C4-2B (cell line): ENCODE measurements at regions not wholly inside any gene's neighbourhood (a gene's known extent, or its start where the extent isn't known, plus 50 kb on each side); places are given as distances from the start of the nearest gene placed in this dataset.

Experiments
- H3K27ac ChIP-seq: fragments of 450-650 bp; 2 replicates; pipeline ENCODE4 v1.5.1; 2017
- ZFX ChIP-seq: fragments of 450-650 bp; IDR thresholded peaks from 2 replicates; pipeline ENCODE4 v1.6.1; 2017
- TF ChIP-seq, protein P1 (sequence below): fragments of 450-650 bp; conservative IDR thresholded peaks from 2 replicates; pipeline ENCODE4 v1.5.1; 2017; ENCODE audit warnings: mild to moderate bottlenecking

DNA sequence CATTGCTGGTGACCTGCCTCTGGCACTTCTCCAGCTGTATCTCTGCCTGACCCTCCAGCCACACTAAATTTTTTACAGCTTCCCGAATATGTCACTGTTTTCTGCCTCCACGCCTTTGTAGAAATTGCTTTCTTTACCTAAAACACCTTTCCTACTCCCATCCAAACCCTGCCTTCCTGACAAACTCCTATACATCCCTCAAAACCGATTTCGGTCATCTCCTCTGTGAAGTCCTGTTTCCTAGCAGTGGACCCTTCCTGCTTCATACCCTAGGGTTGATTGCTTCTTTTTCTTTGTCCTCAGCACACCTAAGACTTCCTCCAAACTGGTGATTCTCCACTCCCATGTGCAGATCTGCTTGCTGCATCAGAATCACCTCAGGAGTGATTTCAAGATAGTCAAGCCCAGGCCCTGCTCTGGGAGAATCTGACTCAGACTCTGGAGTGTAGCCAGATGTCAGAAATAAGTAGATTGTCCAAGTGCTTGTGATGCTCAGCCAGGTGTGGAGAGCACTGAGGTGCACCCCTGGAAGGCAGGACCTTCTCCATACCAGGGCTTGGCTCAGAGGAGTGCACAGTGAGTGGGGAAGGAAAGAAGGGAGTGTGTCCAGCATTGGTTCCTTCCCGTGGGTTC lies 184.2 kb downstream of the COPRS start:
- H3K27ac ChIP-seq: no peak overlapping the region
- TF ChIP-seq, protein P1, sequence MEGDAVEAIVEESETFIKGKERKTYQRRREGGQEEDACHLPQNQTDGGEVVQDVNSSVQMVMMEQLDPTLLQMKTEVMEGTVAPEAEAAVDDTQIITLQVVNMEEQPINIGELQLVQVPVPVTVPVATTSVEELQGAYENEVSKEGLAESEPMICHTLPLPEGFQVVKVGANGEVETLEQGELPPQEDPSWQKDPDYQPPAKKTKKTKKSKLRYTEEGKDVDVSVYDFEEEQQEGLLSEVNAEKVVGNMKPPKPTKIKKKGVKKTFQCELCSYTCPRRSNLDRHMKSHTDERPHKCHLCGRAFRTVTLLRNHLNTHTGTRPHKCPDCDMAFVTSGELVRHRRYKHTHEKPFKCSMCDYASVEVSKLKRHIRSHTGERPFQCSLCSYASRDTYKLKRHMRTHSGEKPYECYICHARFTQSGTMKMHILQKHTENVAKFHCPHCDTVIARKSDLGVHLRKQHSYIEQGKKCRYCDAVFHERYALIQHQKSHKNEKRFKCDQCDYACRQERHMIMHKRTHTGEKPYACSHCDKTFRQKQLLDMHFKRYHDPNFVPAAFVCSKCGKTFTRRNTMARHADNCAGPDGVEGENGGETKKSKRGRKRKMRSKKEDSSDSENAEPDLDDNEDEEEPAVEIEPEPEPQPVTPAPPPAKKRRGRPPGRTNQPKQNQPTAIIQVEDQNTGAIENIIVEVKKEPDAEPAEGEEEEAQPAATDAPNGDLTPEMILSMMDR: no peak
- TF ChIP-seq ZFX: no peak

DNA sequence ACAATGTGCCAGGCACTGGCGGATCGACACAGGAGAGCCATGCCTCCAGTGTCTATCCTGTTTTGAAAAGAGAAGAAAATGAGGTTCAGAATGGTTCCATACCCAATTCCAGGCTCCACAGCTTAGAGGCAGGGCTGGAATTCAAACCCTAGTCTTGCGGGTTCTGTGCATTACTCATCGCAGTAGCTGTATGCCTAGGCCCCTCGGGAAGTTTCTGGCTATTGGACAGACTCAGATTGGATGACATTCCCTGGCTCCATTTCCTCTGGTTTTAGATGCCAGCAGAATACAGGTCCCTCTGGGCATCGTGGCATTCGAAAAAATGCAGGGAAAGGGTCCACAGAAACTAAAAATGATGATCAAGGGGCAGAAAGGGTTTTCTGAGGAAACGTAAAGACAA lies 184.7 kb downstream of the COPRS start:
- no peak overlapping the region for H3K27ac ChIP-seq
- no peak for TF ChIP-seq ZFX
- TF ChIP-seq, protein P1: no peak

DNA sequence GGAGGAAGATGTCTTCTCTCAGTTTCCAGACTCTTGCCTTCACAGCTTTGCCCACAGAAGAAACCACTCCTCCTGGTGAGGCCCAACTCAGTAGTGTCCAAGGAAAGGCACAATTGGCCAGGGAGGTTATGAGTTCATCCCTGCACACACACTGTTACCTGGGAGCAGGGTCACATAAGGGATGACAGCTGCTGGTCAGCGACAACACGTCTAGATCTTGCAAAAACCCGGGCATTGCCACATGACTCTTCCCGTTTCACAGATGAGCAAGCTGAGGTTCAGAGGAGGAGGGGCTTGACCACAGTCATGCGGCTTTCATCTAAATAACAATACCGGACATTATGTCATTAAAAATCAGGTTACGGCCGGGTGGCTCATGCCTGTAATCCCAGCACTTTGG lies 186.0 kb downstream of the COPRS start:
- no peak overlapping the region for H3K27ac ChIP-seq
- TF ChIP-seq, protein P1: no peak
- no peak for TF ChIP-seq ZFX

DNA sequence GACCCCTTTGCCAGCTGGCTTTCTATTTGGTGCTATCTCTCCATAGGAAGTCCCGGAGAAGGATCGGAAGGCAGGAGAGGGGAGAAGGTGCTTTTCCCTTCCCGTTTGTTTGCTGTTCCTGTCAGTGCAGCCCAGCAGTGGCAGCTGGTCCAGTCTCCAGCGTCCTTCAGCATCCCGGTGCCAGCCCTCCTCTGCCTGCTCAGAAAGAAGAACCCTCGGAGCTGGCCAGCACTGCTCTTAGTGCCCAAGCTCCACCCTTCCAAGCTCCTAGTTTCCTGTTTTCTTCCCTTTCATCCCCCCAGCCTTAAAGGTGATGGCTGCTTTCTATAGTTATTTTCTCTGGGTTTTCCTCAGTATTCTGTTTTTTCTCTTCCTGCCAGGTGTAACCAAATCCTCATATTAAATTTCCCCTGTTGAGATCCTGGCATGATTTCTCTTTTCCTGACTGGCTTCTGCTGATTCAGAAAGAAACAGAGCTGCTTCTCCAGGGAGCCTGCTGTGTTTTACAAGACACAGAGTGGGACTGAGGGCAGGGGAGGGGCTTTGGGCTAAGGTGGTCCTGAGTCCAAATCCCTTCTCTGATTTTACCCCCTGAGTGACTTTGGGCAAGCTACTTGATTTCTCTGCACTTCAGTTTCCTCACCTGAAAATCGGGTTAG lies 186.8 kb downstream of the COPRS start:
- TF ChIP-seq, protein P1: no peak
- no peak for TF ChIP-seq ZFX
- H3K27ac ChIP-seq: no peak overlapping the region

DNA sequence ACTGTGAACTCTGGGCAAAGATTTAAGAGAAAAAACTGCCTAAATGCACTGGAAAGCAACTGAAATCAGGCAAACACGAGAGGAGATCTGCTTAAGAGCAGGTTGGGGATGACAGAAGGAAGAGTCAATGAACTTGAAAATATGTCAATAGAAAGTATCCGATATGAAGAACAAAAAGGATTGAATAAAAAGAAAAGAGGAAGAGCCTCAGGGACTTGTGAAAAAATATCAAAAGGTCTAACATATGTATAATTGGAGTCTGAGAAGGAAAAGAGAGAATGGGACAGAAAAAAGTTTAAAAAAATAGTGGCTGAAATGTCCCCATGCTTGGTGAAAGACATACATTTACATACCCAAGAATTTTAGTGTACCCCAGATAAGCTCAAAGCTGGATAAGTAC lies 195.5 kb downstream of the COPRS start:
- no peak overlapping the region for H3K27ac ChIP-seq

DNA sequence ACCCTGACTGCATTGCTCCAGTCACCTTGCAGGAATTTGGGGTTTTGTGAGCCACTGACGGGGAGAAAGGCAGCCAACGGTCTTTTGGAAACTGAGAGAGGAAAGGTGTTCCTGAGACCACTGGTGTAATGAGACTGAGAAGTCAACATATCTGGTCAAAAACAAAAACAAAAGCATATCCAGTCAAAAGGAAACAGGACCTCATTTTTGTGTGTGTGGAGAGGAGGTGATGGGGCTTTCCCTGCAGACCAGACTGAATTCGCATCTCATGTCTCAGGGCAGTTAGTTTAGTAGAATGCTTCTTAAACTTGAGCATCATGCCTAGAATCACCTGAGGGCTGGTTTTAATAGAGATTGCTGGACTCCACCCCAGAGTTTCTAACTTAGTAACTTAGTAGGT lies 198.4 kb downstream of the COPRS start:
- no peak for TF ChIP-seq ZFX
- TF ChIP-seq, protein P1: no peak
- H3K27ac ChIP-seq: no peak overlapping the region

More for the DNA sequence above, 195.5 kb downstream of the COPRS start:
- TF ChIP-seq ZFX: no peak

DNA sequence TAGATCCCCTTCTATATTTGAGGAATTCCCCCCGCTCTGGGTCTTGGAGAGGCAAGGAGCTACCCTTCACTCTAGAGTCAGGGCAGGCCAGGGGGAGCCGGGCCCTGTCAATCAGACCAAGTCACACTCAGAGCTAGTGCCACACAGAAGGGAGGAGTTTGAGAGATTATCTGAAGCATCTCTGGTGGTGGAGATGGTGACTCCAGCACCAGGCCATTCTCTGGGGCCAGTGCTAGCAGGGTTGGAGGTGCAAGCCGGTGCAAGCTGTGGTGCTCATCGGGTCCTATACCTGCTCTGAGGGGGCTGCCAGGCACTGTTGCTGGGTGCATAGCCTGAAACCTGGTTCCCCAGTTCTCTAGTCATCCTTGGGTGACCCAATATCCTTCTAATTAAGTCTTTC lies 201.2 kb downstream of the COPRS start:
- no peak overlapping the region for H3K27ac ChIP-seq

DNA sequence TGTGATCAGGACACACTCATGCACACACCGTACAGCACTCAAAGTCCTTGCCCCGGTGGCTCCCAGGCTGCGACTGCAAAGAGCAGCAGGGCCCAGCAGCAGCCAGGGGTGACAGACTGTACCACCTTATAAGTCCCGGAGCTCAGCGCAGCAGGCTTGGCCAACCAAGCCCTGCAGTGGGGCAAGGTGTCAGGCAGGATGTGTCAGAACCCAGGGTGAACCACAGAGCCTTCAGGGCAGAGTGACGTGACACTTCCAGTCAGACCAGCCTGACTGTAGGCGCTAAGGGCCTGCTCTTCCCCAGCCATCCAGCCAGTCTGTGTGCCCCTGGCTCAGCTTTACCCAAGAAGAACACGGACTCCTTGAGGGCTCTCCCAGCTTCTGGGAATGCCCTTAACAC lies 204.1 kb downstream of the COPRS start:
- no peak for TF ChIP-seq ZFX
- TF ChIP-seq, protein P1: no peak
- H3K27ac ChIP-seq: no peak overlapping the region

More for the DNA sequence above, 201.2 kb downstream of the COPRS start:
- no peak for TF ChIP-seq ZFX
